NCI-H2029 treated with DMSO at 0.1 percent for 48 hours (cell line): ENCODE measurements at regions not wholly inside any gene's neighbourhood (a gene's known extent, or its start where the extent isn't known, plus 50 kb on each side); places are given as distances from the start of the nearest gene placed in this dataset.
"Not testable (repeated sequence)": the region's sequence is repeated elsewhere in the genome, so short reads cannot be mapped to it uniquely, and the experiment has no call there.

Source experiments
- DNase-seq: peaks from one replicate; lab custom pipeline; 2025; lab: John Stamatoyannopoulos, UW

DNA sequence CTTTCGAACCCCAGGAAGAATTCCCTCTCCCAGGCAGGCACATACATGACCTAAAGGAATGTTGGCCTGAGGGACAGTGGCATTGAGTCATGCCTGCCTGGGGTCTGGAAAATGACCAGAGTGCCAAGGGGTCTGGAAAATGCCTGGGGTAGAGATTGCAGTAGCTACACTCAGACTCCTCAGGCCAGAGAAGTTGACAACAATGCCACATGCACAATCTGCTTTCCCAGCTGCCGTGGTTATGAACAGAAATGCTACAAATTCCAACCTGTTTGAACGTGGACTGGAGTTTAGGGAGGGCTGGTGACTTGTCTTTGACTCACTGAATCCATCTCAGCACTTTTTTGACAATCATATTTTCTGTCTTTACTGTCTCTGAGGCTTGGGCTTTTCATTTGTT lies 250.0 kb downstream of the ABCC12 start:
- DNase-seq, result no peak

DNA sequence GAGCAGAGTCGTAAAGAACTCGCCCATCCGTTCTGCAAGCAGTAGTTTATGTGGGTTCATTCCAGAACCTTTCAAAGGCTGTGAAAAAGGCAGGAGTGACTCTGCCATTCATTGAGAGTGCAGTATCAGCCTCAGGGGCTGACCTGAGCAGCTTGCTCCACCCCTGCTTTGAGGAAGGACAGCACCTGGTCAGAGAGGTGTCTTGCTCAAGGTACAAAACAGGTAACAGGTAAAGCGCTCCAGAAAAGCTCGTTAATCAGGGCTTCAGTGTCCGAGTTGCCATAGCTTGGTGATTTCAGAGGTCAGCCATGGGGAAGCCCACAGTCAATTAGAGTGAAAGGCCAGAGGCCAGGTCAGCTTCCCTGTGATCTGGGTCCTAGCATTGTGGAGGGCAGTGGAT lies 251.1 kb downstream of the ABCC12 start:
- no peak for DNase-seq

DNA sequence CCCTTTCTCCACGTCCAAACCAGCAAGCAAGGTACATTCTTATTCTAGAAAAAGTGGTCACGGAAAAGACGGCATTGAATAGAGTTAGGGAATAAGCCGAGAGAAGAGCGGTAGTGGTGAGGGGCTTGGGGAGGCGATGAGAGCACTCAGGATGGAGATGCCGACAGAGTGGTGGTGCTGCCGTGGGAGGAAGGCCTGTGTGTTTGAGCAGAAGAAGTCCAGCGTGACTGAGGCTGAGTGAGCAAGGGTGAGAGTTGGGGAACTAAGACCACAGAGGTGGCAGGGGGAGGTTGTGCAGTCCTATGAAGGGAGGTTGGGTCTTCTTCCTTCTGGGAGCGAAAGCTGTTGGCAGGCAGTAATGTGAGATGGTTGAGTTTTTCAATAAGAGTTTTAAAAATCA lies 252.3 kb downstream of the ABCC12 start:
- DNase-seq, result no peak

DNA sequence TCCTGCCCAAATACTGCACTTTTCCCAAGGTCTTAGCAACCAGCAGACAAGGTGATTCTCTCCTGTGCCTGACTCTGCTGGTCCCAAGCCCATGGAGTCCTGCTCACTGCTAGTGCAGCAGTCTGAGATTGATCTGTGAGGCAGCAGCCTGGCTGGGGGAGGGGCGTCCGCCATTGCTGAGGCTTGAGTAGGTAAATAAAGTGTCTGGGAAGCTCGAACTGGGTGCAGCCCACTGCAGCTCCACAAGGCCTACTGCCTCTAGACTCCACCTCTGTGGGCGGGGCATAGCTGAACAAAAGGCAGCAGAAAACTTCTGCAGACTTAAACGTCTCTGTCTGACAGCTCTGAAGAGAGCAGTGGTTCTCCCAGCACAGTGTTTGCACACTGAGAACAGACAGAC lies 258.7 kb downstream of the ABCC12 start:
- not testable (repeated sequence) for DNase-seq

DNA sequence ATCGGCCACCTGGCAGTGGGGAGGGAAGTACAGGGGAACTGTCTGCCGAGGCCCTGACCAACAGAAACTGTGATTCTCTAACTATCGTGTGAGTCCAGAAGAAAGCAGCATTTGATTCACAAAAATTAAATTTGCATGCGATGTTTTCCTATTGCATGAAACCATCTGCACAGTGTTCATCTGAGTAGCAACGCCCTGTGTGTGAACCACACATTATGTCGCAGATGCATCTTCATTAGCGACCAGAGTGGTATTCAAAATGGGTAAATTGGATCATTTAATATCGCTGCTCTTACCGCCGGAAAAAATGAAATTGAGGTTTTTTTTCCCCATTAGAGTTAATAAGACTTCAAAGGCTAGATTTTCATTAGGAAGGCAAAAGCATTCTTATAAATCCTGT lies 260.6 kb downstream of the ABCC12 start:
- DNase-seq, result no peak

DNA sequence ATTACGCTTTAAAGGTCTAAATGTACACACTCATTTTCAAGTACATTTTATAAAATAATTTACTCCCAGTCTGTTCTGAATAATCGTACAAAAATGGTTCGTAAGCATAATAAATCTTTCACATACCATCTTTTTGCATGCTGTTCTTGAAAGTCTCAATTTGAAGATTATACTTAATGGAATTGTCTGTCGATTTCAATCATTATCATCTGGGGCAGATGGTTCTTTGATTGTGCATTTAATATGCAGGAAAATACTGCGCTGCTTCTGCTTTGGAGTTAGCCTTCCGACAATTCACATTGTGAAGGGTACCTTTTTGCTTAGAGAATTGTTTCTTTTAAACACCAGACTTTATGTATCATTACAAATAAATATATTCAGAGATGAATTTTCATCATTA lies 262.8 kb downstream of the ABCC12 start:
- DNase-seq, result no peak

DNA sequence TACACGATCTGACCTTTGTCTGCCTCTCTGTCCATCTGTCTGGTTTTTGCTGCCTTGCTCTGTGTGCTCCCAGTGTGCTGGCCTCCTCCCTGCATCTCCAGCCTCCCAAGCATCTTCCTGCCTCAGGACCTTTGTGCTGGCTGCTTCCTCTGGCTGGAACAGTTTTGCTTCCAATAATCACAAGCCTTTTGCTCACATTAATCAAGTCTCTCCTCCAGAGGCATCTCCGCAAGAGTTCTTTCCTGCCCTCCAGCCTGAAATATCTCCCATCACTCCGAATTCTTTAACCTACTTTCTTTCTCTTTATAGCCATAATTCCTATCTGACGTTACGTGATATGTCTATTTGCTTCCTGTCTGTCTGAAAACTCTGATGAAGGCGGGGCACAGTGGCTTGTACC lies 267.1 kb downstream of the ABCC12 start:
- no peak for DNase-seq

DNA sequence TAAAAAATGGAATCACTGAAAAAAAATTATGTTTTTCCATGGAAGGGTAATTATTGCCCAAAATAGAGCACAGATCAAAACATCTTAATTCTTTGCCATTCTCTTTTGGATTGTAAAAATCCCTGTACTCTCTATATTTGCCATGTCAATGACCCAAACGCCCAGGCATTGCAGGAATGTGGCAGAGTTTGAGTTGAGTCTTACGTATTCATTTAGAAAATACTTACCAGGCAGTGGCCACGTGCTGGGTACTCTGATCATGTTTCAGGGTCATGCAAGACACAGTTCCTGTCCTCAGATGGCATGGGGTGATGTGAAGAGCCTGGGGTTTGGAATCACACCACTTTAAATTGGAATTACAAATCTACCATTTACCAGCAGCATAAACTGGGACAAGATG lies 267.7 kb downstream of the ABCC12 start:
- DNase-seq, result no peak

DNA sequence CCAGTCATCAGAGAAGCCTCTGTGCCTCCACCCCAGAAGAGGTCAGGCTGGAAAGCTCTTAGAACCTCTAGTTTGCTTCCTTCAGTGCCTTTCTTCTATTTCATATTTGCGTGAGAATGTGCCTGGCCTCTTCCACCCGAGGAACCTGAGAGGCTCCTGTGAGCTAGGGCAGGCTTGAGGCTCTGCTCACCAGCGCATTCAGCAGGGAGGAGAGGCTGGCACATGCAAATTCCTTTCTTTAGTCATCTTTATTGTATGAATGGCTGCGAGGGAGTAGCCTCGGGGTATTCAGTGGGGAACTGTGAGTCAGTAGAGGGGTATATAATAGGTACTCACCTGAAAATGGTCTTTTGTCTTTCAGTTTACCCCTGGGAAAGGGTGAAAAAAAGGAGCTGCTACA lies 268.3 kb downstream of the ABCC12 start:
- DNase-seq, result no peak

DNA sequence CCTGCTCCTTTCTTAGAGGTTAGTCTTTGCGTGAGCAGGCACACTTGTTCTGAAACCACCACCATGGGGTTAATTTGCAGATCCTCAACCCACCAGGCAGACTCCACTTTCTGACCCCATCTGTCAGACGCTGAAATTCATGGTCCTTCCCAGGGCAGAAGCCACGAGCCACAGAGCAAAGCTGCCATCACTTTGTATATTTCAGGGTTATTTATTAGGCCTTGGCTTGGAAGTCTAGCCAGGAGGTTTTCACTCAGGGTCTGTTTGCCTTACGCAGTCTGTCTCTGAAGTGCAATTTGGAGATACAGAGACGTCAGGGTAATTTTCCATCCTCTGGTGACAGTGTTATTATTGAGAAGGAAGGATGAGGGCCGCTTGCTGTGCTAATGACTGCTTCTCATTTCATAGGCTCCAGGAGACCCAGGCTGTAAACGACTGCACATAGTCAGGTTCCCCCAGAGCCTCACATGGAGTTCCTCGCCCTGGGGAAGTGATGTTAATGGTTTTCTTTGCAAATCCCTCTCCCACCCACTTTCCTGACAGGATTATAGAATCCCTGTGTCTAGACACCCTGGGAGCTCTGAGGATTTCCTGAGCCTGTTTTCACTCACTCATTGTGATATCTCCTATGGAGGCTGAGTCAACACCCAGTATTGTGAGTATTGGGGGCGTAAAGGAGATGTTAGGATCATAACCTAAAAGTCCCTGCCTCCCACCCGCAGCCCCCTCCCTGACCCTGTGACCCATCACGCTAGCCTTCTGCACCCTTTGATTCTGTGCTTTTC lies 269.0 kb downstream of the ABCC12 start:
- no peak for DNase-seq

DNA sequence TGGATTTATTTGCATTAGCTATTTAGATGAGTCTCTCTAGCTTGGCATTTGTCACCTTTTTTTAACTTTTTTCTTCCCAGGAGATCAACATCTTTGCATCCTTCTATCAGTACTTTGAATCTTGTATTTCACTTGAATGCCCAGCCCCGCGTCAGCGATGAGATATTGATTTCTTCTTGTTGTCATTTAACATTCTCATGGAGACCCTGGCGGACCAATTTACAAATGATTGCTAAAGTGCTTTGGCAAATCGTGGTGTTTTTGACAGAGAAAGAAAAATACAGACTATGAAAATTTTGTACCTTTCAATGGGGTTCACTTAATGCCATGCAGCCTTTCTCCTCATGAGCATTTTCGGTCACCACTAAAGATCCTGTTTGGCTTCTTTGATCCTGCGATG lies 269.7 kb downstream of the ABCC12 start:
- DNase-seq, result no peak

DNA sequence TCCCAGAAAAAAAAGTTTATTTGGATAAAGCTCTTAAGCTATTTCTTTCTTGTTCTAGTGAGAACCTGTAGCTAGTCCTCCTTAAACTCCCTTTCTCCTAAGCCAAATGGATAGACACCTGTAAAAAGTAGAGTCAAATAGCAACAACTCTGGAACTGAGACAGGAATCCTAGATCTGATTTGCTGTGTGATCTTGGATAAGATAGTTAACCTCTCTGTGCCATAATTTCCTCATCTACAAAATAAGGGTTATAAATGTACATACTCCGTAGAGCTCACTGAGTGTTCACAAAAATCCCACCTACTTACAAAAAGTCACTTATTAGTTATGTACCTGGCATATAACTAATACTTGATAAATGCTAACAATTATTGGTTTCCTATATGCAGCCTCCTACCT lies 270.3 kb downstream of the ABCC12 start:
- no peak for DNase-seq

DNA sequence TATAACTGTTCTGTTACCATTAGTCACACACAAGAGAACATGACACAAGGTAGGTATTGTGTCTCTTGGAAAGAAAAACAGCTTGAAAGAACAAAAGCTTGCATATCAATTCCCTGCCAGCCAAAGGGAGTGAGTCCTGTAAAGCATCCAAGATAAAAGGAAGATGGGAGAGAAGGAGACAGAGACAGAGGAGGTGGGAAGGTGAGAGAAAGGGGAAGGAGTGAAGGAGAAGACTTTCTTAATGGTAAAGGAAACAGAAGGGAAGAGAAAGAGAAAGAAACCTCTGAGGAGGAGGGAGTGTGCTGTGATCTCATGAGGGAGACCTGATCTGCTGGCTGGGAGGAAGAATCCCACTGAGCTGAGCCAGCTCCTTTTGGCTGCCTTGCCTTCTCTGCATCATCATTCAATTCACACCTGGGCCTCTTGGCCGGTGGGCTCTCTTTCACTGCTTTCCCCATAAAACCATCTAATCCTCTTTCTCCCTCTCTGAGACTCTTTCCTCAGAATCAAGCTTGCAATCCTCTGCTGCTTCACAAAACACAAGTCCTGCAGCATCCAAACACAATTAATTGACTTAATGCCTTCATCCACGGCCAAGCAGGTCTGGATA lies 271.6 kb downstream of the ABCC12 start:
- DNase-seq, result no peak

DNA sequence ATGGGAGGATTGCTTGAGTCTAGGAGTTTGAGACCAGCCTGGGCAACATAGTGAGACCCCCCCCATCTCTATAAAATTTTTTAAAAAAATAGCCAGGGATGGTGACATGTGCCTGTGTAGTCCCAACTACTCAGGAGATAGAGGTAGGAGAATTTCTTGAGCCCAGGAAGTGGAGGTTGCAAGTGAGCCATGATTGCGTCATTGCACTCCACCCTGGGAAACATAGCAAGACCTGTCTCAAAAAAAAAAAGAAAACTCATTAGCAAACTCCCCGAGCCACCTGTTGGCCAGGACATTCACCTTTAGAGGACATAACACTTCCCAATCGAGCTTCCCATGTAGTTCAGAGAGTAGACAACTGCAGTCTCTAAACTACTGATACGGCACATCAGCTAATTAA lies 274.2 kb downstream of the ABCC12 start:
- DNase-seq, result no peak

DNA sequence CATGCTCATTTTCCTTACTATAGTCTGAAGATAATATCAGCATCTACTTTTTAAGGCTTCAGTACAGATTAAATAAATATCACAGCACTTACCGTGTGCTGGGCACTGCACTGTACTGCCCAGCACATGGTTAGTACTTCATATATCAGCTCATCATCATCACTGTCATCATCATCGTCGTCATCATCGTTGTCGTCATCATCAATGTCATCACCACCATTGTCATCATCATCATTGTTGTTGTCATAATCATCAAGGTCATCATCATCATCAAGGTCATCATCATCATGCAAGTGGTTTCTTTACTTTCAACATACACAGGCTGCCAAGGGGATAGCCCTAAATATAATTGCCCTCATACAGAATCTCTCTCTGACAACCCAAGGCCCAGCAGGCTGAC lies 275.1 kb downstream of the ABCC12 start:
- no peak for DNase-seq

DNA sequence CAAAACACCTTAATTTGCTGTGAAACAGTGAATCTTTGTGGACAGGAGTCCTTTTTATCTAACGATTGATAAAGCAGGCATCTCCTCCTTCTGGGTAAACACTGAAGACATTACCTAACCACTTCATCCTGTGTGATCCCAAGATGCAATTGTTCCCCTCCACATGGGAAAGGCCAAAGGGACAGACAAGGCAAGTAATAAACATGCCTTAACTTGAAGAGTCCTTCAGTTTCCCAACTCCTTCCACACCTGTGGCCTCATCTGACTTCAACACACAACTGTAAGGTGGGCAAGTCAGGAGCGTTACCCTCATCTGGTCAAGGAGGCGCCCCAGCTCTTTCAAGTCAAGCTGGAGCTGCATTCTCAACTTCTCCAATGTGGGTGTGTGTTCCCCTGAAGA lies 278.6 kb downstream of the ABCC12 start:
- no peak for DNase-seq

DNA sequence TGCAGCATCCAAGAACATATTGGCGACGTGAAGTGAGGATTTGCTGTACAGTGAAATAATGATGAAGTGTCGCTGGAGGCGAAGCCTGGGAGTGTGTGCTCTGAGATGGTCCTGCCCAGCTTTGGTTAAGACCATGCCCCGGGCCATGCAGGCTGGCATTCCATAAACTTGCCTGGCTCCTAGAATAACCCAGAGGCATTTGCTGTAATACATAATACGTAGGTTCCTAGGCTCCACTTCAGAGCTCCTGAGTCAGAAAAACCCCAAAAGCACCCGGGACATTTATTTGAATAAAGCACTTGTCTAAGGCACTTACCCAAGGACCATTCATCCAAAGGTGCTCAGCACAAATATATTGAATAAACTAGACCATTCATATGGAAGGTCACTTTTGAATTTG lies 279.3 kb downstream of the ABCC12 start:
- no peak for DNase-seq

DNA sequence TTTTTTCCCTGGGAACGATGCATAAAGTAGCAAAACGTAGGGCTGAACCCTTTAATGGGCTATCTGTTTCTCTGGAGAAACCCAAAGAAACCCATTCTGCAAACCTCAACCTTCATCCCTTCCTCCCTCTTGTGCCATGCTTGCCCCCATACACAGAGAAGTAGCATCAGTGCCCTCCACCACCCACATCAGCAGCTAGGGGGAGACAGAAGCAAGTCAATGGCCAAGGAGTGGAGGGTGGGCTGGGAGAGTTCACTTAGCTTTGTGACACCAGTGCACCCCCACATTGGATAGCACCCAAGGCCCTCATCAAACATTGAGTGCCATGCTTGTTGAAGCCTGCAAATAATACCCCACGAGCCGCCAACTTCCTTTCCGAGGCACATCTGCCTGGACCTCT lies 282.4 kb downstream of the ABCC12 start:
- DNase-seq, result no peak

DNA sequence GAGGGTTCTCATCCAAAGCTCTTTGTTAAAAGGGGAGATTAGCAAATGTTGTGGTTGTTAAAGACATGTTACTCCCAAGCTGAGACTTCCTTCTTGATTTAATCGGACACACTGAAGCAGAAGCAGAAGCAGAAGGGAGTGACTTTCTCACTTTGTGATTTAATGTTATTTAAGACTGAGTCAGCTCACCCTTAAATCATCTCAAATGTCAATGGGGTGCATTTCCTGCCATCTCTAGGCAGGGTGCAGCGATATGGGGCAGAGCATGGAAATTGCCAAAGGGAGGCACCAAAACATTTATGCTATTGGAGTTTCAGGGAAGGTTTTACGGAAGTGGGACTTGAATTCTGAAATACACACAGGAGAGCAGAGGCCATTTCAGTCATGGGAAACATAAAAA lies 283.6 kb downstream of the ABCC12 start:
- no peak for DNase-seq

DNA sequence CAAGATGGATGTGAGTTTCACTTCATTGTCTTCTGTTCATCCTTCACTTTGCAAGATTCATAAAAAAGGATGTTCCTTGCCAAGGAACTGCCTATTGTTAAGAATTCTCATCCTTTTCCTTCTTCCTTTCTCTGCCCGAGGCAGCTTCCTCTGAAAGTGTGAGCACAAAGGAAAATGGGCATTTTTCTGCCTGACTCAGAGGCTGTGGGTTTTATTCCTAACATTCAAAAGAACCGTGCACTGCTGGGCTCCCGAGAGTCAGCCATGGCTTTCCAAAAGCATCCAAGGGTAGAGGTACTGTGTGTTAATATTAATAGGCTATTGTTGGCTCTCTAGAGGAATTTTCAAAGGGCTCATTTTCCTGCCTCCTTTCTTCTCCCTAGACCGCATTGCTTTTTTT lies 289.4 kb downstream of the ABCC12 start:
- no peak for DNase-seq

DNA sequence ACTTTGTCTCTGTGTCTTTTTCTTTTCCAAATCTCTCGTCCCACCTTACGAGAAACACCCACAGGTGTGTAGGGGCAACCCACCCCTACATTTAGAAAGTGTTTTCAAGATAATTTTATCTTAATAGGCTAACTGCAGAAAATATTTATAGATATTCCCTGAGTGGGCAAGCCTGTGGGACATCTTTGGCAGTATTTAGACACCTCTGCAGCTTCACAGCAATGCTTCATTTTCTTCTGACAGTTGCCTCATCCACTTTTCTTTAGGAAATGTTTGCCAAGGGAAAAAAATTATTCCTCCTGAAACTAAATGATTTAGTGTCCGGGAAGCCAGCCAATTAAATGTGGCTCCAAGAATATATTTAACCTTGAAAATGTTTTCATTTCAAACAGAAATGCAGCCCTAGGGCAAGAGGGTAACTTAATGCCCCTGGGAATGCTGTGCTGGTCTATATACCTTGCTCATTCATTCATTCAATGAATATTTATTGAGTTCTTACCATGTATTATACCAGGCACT lies 290.4 kb downstream of the ABCC12 start:
- DNase-seq, result no peak

DNA sequence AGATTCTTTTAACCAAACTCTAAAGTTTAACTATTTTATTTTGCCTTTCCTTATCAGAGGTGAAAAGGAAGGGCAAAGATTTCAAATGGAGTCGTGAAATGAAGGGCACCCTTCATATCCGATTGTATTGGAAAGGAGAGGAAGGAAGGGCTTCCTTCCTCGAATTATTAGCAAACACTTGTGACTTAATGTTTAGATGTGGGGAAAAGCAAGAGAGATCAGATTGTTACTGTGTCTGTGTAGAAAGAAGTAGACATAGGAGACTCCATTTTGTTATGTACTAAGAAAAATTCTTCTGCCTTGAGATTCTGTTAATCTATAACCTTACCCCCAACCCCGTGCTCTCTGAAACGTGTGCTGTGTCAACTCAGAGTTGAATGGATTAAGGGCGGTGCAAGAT lies 291.5 kb downstream of the ABCC12 start:
- not testable (repeated sequence) for DNase-seq

DNA sequence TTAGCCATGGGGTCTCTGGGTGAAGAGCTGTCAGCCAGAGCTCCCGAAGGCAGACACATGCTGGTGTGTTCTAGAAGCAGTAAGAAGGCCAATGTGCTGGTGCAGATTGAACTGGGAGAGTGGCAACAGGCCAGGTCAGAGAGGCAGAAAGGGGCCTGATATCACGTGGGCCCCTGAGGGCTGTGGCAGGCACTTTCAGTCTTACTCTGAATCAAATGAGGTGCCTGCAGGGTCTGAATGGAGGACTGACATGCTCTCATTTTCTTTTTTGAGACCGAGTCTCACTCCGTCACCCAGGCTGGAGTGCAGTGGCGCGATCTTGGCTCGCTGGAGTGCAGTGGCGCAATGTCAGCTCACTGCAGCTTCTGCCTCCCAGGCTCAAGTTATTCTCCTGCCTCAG lies 293.8 kb downstream of the ABCC12 start:
- no peak for DNase-seq
